Amygdala (tissue), 56 donors: ENCODE measurements at regions not wholly inside any gene's neighbourhood (a gene's known extent, or its start where the extent isn't known, plus 50 kb on each side); places are given as distances from the start of the nearest gene placed in this dataset.

Experiments used
- DNase-seq, 56 donors: peaks; one replicate each; lab custom pipeline; 2025; lab: John Stamatoyannopoulos, UW

DNA sequence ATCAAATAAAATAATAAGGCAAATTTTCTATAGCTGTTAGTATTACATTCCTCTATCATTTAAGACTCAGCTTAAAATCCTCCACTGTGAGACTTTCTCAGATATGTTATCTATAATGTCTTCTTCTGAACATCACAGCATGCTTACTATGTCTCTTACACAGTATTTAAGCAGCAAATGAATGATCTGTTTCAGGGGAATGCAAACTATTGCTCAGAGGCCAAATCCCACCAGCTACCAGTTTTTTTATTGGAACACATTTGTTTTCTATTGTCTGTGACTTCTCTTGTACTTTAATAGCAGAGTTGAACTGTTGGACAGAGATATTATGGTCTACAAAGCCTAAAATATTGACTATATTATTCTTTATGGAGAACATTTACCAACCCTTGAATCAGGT lies 59.6 kb downstream of the C3orf38 start:
- DNase-seq: no peak

DNA sequence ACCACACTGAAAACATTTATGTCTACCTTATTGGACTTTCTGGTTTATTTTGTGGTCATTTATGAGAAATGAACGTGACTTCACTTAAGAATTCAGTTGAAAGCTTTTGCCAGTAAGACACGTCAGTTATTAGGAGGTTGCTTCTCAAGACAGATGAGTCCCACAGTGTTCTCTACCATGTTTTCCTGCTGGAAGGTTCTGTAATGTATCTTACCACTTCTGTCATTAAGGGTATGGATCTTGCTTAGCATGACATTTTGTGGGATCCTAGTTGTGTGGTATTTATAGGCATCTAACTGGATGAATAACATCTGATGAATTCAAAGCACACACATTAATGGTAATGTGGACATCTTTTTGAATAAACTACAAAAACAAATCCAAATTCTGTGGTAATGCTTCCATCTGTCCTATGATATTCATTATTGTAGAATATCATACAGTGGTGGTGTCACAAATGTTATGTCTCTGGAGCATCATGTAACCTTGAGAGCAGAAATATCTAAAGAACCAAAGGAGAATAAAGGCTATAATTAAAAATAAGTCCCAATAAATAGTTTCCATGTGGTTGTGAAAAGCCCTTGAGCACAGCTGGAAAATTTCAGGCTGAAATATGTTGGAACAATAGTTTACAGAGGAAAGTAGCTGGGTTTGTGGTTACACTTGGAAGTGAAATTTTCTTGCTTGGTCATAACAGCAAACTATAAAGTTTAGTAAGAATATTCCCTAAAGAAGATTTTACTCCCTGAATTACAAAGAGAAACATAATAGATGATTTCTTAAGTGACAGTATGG lies 61.5 kb downstream of the C3orf38 start:
- no peak for DNase-seq

- DNase-seq: peak in 33 of 56 donors; percentile 2 to 61 (median 14)
These were observed 69.5 kb downstream of the C3orf38 start for GRCh38 chr3:88219138-88219792.

DNA sequence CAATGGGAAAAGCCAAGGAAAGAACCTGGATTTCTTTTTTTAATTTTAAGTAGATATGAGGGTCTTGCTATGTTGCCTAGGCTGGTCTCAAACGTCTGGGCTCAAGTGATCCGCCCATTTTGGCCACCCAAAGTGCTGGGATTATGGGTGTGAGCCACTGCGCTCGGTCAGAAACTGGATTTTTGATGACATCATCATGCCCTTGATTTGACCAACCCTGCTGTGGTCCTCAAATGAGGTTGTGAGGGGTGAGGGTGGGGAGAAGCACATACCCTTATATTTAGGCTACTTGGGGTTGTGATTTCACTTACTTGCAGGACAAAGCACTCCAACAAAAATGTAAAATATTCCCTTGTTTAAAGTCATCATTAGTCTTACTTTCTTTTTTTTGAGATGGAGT lies 70.4 kb downstream of the C3orf38 start:
- DNase-seq: no peak

GRCh38 chr3:88221726-88222125 lies 72.0 kb downstream of the C3orf38 start:
- DNase-seq: no peak

- no peak for DNase-seq
These were observed 72.6 kb downstream of the C3orf38 start for GRCh38 chr3:88222343-88222742.

- DNase-seq: peak in 1 of 56 donors; percentile 9
These were observed 75.7 kb downstream of the C3orf38 start for GRCh38 chr3:88225326-88226008.

GRCh38 chr3:88226910-88227309 lies 77.2 kb downstream of the C3orf38 start:
- no peak for DNase-seq

GRCh38 chr3:88230638-88231037 lies 80.9 kb downstream of the C3orf38 start:
- no peak for DNase-seq

GRCh38 chr3:88231207-88231606 lies 81.4 kb downstream of the C3orf38 start:
- DNase-seq: no peak

GRCh38 chr3:88231632-88232031 lies 81.9 kb downstream of the C3orf38 start:
- no peak for DNase-seq

DNA sequence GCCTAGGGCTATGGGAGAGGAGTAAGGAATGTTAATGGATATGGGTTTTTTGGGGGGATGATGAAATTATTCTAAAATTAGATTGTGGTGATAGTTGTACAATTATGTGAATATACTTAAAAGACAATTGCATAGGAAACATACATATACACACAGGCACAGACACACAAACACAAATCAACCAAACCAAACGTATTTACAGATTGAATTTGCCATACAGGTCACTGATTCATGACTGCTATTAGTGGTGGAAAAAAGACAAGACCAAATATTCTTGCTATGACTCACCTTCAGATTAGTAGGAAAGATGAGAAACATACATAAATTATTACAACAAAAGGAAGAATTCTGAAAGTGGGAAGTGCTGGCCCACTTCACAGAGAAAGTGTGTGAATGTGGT lies 85.3 kb downstream of the C3orf38 start:
- DNase-seq: no peak

DNA sequence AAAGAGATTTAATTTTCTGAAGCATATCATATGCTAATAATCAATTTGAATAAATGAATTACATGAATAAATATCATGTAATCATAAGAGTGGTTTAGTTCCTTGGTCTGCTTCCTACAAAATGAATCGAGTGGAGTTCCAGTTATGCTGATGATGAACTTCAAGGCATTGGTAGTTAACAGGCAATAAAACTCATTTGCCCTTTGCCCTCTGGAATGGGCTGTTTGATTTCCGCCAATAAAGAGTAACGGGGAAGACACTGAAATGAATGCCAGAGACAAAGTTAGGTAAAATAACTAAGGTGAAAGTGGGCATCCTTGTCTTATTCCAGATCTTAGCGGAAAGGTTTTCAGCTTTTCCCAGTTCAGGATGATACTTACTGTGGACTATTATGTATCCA lies 90.1 kb downstream of the C3orf38 start:
- no peak for DNase-seq

- no peak for DNase-seq
These were observed 98.9 kb downstream of the C3orf38 start for GRCh38 chr3:88248658-88249057.

DNA sequence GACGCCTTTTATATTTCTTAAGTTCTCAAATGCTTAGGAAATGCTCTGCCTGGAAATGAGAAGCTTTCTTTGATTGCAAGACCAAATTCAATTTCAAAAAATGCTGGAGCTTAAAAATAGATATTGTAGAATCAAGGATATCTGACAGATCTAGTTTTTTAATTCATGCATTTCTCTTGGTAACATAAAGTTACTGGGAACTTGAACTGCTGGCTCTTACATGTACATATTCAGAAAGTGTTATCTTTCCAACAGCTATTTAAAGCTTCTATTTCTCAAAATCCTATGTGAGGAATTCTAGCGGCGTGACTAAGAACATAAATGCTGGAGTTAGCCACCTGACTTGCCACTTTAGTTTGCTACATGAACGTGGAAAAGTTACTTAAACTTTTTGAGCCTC lies 109.3 kb downstream of the C3orf38 start:
- DNase-seq: no peak

DNA sequence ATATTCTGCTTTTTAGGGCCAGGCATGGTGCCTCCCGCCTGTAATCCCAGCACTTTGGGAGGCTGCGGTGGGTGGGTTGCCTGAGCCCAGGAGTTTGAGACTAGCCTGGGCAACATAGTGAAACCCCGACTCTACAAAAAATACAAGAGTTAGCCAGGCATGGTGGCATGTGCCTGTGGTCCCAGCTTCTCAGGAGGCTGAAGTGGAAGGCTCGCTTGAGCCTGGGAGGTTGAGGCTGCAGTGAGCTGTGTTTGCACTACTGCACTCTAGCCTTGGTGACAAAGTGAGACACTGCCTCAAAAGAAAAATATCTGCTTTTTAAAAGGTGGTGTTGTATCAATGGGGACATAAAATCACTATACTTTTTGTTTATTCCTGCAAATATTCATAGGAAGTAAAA lies 112.8 kb downstream of the C3orf38 start:
- no peak for DNase-seq

DNA sequence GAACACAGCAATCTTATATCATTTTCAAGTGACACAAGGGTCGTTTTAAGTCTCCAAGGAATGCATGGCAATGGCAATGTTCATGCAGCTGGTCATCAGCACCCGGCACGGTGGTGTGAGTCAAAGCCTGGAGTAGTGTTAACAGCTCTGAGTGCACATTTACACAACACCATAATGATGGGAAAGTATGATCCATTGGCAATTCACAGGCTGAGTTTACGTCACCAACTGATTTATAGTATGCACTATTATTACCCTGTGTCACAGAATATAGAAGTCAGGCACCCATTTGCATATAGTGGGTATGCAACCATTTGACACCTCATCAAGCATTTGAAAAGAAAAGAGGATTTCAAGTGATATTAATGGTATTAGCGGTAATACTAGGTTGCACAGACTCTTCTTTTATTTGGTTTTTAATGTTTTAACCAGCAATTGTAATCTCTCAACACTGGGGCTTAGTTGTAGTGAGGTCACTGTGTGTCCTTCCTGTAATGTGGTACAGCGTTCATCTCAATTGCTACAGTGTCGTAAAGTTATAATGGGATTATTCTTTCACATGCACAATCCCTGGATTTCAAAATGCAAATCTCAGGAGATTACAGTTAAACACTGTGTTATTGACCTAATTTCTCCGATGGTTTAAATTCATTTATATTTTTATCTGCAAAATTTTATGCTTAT lies 113.8 kb downstream of the C3orf38 start:
- DNase-seq: no peak

GRCh38 chr3:88267441-88267840 lies 117.7 kb downstream of the C3orf38 start:
- no peak for DNase-seq

GRCh38 chr3:88267847-88268246 lies 118.1 kb downstream of the C3orf38 start:
- no peak for DNase-seq

DNA sequence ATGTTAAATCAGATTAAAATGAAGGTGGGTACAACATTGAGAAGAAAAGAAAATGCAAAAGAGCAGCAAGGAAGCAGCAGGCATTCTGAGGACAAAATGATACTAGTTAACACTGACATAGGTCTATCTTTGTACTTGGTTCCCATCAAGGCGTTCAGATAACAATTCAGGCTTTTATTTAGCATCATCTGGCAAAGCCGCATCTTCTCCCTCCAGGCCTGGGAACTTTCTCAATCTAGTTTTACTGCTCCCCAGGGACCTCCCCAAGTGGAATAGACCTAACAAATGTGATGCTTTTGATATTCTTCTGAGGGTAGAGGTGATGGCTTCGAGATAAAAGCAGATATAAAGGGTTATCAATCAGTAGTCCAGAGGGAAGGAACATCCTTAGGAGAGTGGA lies 130.6 kb downstream of the C3orf38 start:
- DNase-seq: no peak
